Transverse colon (tissue), 4 donors: ENCODE measurements at regions not wholly inside any gene's neighbourhood (a gene's known extent, or its start where the extent isn't known, plus 50 kb on each side); places are given as distances from the start of the nearest gene placed in this dataset.

Source experiments
- DNase-seq: peaks from one replicate; pipeline ENCODE4 v3.0.0-alpha.2; 2019
- H3K27ac ChIP-seq, 4 donors: fragments of 200-600 bp; sonication (generic); 2 replicates each; pipeline ENCODE4 v1.5.1; 2016 to 2018; ENCODE audit warnings: inconsistent platforms in 4 of 4
- H3K27me3 ChIP-seq: fragments of 200-600 bp; sonication (generic); 2 replicates; pipeline ENCODE4 v1.5.1; 2017; ENCODE audit warnings: inconsistent platforms
- H3K36me3 ChIP-seq, 4 donors: fragments of 200-600 bp; sonication (generic); 2 replicates each; pipeline ENCODE4 v1.5.1; 2017 to 2019; ENCODE audit warnings: inconsistent platforms in 4 of 4
- H3K4me1 ChIP-seq, 4 donors: fragments of 200-600 bp; sonication (generic); 2 replicates each; pipeline ENCODE4 v1.5.1; 2017 to 2020; ENCODE audit warnings: inconsistent platforms in 4 of 4
- H3K4me3 ChIP-seq, 4 donors: fragments of 200-600 bp; sonication (generic); 1 replicate in 1 of 4; 2 replicates in 3 of 4; pipeline versions ENCODE4 v1.5.1 to v1.6.1; 2017 to 2019; ENCODE audit warnings: inconsistent platforms in 4 of 4
- H3K9me3 ChIP-seq, 2 donors: fragments of 200-600 bp; sonication (generic); 2 replicates each; pipeline ENCODE4 v1.5.1; 2017 to 2019; ENCODE audit warnings: inconsistent platforms in 2 of 2
- EP300 ChIP-seq: sonication (generic); formaldehyde crosslinking; IDR thresholded peaks from one replicate; pipeline ENCODE4 v1.6.1; 2017; ENCODE audit warnings: antibody characterized with exemption, low read depth
- POLR2A ChIP-seq: fragments of 450-650 bp; IDR thresholded peaks from one replicate; pipeline ENCODE4 v1.6.1; 2016; ENCODE audit warnings: antibody characterized with exemption, mild to moderate bottlenecking, moderate library complexity
- POLR2AphosphoS5 ChIP-seq, 3 donors: sonication (generic); formaldehyde crosslinking; IDR thresholded peaks; one replicate each; pipeline ENCODE4 v1.6.1; 2016; ENCODE audit warnings: antibody characterized with exemption in 3 of 3
- WGBS, 2 donors: methylation state at CpG; one replicate each; pipeline ENCODE4 v1.1.5; 2018; ENCODE audit warnings: low coverage in 1 of 2; 5-methylcytosine and 5-hydroxymethylcytosine counted together
- in situ Hi-C, 4 donors: fragments of 200-750 bp; cut with MboI; loops; one replicate each; pipeline versions ENCODE4 v1.15.0 to v1.15.1; 2017; ENCODE audit warnings: low sequenced_read_pairs in 3 of 4, low pct_ligation_motif_present in 1 of 4, low pct_unique_long_range_greater_than_20kb in 1 of 4
- intact Hi-C: fragments of 100-400 bp; cut with DNase I; formaldehyde crosslinking; loops from one replicate; pipeline ENCODE4 v1.15.1; 2023; ENCODE audit warnings: low total_unique reads
- TF ChIP-seq, protein P1 (sequence below), 5 experiments: fragments of 200-600 bp in 3 of 5; fragments of 450-650 bp in 2 of 5; sonication (generic) in 3 of 5; IDR thresholded peaks; 1 replicate in 2 of 5; 2 replicates in 3 of 5; pipeline ENCODE4 v1.5.1; 2016 to 2017; ENCODE audit warnings: antibody characterized with exemption in 5 of 5, inconsistent platforms in 3 of 5, mild to moderate bottlenecking in 2 of 5, moderate library complexity in 1 of 5

DNA sequence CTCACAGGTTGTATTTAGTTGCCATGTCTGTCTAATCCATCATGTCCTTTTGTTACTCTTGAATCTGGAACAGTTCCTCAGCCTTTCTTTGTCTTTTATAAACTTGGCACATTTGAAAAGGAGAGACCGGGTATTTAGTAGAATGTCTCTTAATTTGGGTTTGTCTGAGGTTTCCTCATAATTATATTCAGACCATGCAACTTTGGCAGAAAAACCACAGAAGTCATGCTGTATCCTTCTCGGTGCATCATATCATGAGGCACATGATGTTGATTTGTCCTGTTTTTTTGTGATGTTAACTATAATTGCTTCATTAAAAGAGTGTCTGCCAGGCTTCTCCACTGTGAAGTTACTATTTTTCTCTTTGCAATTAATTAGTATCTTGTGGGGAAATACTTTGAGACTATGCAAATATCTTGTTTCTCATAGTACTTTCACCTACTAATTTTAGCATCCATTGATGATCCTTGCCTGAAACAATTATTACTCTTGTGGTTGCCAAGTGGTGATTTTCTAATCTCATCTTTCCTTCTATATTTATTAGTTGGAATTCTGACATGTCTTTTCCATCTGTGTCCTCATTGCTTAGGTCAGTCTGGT is 837.3 kb downstream of the DHX35 start:
- Histone ChIP-seq H3K4me3 (no peak overlapping the region), H3K27ac (no peak overlapping the region), H3K27me3 (no peaks in the 10 kb centered on the region), H3K4me1 (peaks cover 0 to 3% (median 0%) of the 10 kb centered on the region in 4 donors), H3K36me3 (no peaks in the 10 kb centered on the region), H3K9me3 (peaks cover 0 to 5% of the 10 kb centered on the region in 2 donors)
- no peak for TF ChIP-seq POLR2A
- TF ChIP-seq, protein P1, sequence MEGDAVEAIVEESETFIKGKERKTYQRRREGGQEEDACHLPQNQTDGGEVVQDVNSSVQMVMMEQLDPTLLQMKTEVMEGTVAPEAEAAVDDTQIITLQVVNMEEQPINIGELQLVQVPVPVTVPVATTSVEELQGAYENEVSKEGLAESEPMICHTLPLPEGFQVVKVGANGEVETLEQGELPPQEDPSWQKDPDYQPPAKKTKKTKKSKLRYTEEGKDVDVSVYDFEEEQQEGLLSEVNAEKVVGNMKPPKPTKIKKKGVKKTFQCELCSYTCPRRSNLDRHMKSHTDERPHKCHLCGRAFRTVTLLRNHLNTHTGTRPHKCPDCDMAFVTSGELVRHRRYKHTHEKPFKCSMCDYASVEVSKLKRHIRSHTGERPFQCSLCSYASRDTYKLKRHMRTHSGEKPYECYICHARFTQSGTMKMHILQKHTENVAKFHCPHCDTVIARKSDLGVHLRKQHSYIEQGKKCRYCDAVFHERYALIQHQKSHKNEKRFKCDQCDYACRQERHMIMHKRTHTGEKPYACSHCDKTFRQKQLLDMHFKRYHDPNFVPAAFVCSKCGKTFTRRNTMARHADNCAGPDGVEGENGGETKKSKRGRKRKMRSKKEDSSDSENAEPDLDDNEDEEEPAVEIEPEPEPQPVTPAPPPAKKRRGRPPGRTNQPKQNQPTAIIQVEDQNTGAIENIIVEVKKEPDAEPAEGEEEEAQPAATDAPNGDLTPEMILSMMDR (IDR thresholded peaks at IDR 0.05), result no peak
- no peak for TF ChIP-seq EP300
- TF ChIP-seq POLR2AphosphoS5 (IDR thresholded peaks at IDR 0.05), result no peak
- DNase-seq, result no peak
- intact Hi-C loops, result no loop called here
- WGBS, 2 donors, result 64 to 78% methylated on average over 2 of the region's 2 CpGs
- in situ Hi-C loops, result no loop called here

DNA sequence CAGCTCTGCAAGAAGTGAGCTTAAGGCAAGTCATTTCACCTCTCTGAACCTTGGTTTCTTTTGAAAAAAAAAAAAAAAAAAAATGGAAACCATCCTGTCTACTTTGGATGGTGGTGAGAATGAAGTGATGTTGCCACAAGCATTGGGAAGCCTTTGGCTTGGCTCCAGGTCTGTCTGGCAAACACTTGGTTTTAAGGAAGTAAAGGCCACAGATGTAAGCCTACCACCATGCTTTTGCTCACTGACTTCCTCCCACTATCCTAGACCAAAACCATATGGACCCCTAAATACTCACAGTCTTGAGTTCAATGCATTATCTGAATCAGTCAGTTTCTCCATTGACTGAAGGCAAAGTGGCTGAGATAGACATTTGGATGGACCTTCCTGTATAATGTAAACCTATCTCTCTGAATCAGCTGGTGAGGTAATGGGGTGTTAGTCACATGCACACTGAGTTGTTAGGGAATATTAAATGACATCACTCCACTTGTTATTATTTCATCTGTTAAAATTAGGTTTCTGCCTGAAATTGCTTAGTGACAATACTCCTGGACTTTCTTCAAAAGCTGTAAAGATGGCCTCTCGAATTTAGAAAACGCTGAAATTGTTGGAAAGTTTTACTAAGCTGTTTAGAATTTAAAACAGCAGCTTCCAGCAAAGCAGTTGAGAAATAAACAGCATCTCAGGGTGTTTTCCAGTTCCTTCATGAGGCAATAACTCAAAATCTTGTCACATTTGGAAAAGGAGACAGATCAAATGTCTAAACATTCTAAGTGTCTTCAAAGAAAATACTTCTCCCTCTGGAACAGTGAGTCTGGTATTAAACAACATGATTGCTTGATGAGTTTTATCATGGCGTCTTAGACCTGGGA is 833.5 kb downstream of the DHX35 start:
- Histone ChIP-seq H3K36me3 (no peaks in the 10 kb centered on the region), H3K4me3 (no peak overlapping the region), H3K9me3 (peaks cover 0 to 5% of the 10 kb centered on the region in 2 donors), H3K27me3 (no peaks in the 10 kb centered on the region), H3K27ac (peak overlapping the region in 1 of 4 donors; percentile 2), H3K4me1 (peaks cover 0 to 2% (median 0%) of the 10 kb centered on the region in 4 donors)
- 51 to 65% methylated on average over 3 of the region's 3 CpGs for WGBS, 2 donors
- DNase-seq, result no peak
- in situ Hi-C loops (no loop called here), intact Hi-C loops (no loop called here)
- TF ChIP-seq EP300 (no peak), POLR2AphosphoS5 (IDR thresholded peaks at IDR 0.05) (peak in 2 of 3 donors; percentile 41 to 47), POLR2A (no peak)
- TF ChIP-seq, protein P1 (IDR thresholded peaks at IDR 0.05), result no peak

DNA sequence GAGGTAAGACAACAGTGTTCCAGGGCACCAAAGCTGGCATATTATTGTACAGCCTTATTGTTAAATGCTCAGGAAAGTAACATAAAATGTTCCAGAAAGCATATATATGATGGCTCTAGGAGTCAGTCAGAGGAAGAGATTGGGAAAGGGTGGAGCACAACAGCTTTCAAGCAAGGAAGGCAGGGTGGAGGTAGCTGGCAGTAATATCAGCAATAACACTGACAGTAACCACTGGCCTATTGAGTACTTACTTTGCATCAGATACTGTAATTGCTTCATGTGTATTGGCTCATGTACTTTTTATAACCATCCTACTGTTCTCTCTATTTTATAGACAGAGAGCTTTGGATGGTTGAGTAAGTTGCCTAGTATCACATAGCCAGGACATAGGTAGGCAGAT is 830.2 kb downstream of the DHX35 start:
- intact Hi-C loops (no loop called here), in situ Hi-C loops (no loop called here)
- H3K27ac ChIP-seq, result no peak overlapping the region
- no peaks in the 10 kb centered on the region for H3K27me3 ChIP-seq
- no peaks in the 10 kb centered on the region for H3K9me3 ChIP-seq
- DNase-seq, result no peak
- no peaks in the 10 kb centered on the region for H3K36me3 ChIP-seq
- no peak for TF ChIP-seq POLR2AphosphoS5 (IDR thresholded peaks at IDR 0.05)
- TF ChIP-seq POLR2A, result no peak
- no peak for TF ChIP-seq EP300
- TF ChIP-seq, protein P1 (IDR thresholded peaks at IDR 0.05), result no peak
- no peak overlapping the region for H3K4me3 ChIP-seq
- no peaks in the 10 kb centered on the region for H3K4me1 ChIP-seq

DNA sequence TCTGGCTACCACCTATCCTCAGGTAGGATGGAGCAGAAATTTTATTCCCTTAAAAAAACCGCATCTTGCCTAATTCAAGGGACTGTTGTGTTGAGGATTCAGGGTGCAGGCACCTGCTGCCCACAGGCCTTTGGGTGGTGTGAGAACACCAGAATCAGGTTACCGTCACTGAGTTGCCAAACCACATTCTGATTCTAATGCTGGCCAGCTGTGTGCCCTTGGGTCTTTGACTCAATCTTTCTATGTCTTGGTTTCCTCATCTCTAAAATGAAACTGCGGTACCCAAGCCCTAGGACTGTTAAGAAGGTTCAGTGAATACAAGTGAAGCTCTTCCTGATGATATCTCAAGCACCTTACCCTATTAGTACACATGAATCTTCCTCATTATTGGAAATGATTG is 827.3 kb downstream of the DHX35 start:
- intact Hi-C loops (no loop called here), in situ Hi-C loops (no loop called here)
- WGBS, 2 donors, result 90 to 93% methylated on average over 2 to 3 of the region's 3 CpGs
- no peaks in the 10 kb centered on the region for H3K9me3 ChIP-seq
- no peak overlapping the region for H3K4me3 ChIP-seq
- H3K27ac ChIP-seq, result no peak overlapping the region
- no peak for DNase-seq
- H3K4me1 ChIP-seq, result no peaks in the 10 kb centered on the region
- TF ChIP-seq EP300, result no peak
- TF ChIP-seq POLR2A, result no peak
- TF ChIP-seq POLR2AphosphoS5 (IDR thresholded peaks at IDR 0.05), result no peak
- TF ChIP-seq, protein P1 (IDR thresholded peaks at IDR 0.05), result no peak
- H3K36me3 ChIP-seq, result no peaks in the 10 kb centered on the region
- H3K27me3 ChIP-seq, result no peaks in the 10 kb centered on the region
